ENCODE measurements at regions not wholly inside any gene's neighbourhood (a gene's known extent, or its start where the extent isn't known, plus 50 kb on each side); places are given as distances from the start of the nearest gene placed in this dataset.
"Not testable (repeated sequence)": the region's sequence is repeated elsewhere in the genome, so short reads cannot be mapped to it uniquely, and the experiment has no call there.

GRCh38 chr4:188282471-188283232 is 143.4 kb downstream of the TRIML1 start:
- H3K4me3 ChIP-seq (ENCODE audit: low read depth, low read length) = peak overlapping the region; percentile 20

- no peak overlapping the region for H3K4me3 ChIP-seq (ENCODE audit: low read depth, low read length)
Measured at GRCh38 chr4:188287169-188287894, 148.1 kb downstream of the TRIML1 start.

DNA sequence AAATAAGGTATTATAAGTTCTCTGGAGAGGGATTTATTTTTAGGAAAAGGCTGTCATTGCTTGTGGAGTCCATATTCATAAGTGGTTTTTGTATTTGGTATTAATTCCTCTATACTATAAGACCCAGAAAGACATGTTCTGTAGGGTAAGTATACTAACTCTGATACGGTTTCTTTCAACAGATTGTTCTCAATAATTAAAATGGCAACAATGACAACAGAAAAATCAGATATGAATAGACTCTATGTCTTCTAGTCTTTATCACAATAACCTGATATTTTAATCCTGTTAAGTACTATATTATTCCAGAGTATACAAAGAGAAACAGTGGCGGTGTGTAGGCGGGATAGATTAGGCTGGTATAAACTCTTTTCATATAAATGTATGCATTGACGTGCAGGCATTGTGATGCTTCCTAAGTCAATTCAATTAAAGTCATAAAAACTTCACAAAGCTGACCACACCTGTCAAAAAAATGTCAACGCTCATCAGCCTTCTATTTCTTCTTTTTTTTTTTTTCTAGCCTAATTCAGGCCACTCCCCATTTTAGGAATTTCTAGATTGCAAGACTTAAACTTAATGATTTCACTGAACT is 150.4 kb downstream of the TRIML1 start:
- no peak overlapping the region for H3K4me3 ChIP-seq (ENCODE audit: low read depth, low read length)

- H3K4me3 ChIP-seq (ENCODE audit: low read depth, low read length) = no peak overlapping the region
Measured at GRCh38 chr4:188295899-188296298, 156.7 kb downstream of the TRIML1 start.

DNA sequence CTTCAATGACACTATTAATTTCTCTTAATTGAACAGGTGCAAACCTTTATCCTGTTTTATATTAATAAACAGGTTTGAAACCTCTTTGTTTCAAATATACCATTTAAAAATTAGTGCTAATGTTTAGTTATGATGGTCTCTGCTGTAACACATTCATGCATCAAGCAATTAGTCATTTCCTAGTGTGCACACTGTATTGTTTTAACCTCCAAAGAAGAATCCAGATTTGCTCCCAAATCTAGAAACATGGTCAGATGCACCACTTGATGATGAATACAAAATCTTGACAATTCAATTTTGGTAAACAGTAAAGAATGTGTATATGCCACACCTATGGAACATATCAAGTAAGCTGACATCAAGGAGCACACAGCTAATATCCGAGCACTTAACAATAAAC is 157.1 kb downstream of the TRIML1 start:
- H3K4me3 ChIP-seq (ENCODE audit: low read depth, low read length) = no peak overlapping the region

- H3K4me3 ChIP-seq (ENCODE audit: low read depth, low read length) = no peak overlapping the region
Measured at GRCh38 chr4:188297873-188298272, 158.6 kb downstream of the TRIML1 start.

- H3K4me3 ChIP-seq (ENCODE audit: low read depth, low read length) = no peak overlapping the region
Measured at GRCh38 chr4:188299161-188299560, 159.9 kb downstream of the TRIML1 start.

DNA sequence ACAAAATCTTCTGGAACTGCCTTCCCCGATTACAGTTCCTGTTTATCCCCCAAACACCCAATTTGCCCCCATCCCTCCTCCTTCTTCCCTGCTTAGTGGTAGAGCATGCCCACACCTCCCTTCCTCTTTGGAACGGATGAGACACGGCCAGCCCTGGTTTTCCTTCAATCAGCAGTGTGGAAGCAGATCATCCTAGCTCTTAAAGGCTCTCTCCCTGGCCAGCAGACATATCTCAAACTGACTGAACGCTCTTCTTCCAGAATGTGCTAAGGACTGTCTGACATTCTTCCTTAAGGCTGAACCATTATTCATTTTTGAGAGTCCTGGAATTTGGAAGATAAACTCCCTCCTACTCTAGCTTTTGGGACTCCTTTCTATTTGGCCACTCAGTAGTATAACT is 161.1 kb downstream of the TRIML1 start:
- no peak overlapping the region for H3K4me3 ChIP-seq (ENCODE audit: low read depth, low read length)

GRCh38 chr4:188305690-188306089 is 166.4 kb downstream of the TRIML1 start:
- no peak overlapping the region for H3K4me3 ChIP-seq (ENCODE audit: low read depth, low read length)

GRCh38 chr4:188307591-188307990 is 168.3 kb downstream of the TRIML1 start:
- H3K4me3 ChIP-seq (ENCODE audit: low read depth, low read length) = no peak overlapping the region

- no peak overlapping the region for H3K4me3 ChIP-seq (ENCODE audit: low read depth, low read length)
Measured at GRCh38 chr4:188308142-188308541, 168.9 kb downstream of the TRIML1 start.

- no peak overlapping the region for H3K4me3 ChIP-seq (ENCODE audit: low read depth, low read length)
Measured at GRCh38 chr4:188316391-188316790, 177.2 kb downstream of the TRIML1 start.

GRCh38 chr4:188328966-188329365 is 189.7 kb downstream of the TRIML1 start:
- H3K4me3 ChIP-seq (ENCODE audit: low read depth, low read length) = no peak overlapping the region

DNA sequence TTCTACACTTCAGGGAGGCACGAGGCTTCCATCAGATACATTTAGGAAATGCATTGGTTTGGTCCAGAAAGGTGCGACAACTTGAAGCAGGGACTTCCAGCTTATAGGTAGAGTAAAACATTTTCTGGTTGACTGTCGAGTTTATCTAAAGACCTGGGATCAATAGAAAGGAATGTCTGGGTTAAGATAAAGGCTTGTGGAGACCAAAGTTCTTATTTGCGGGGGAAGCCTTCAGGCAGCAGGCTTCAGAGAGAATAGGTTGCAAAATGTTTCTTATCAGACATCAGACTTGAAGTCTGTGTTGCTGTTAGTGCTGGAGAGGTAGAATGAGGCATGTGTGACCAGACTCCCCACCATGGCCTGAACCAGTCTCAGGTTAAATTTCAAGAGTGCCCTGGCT is 190.3 kb downstream of the TRIML1 start:
- no peak overlapping the region for H3K4me3 ChIP-seq (ENCODE audit: low read depth, low read length)

GRCh38 chr4:188332265-188332664 is 193.0 kb downstream of the TRIML1 start:
- no peak overlapping the region for H3K4me3 ChIP-seq (ENCODE audit: low read depth, low read length)

- H3K4me3 ChIP-seq (ENCODE audit: low read depth, low read length) = no peak overlapping the region
Measured at GRCh38 chr4:188336891-188337290, 197.7 kb downstream of the TRIML1 start.

DNA sequence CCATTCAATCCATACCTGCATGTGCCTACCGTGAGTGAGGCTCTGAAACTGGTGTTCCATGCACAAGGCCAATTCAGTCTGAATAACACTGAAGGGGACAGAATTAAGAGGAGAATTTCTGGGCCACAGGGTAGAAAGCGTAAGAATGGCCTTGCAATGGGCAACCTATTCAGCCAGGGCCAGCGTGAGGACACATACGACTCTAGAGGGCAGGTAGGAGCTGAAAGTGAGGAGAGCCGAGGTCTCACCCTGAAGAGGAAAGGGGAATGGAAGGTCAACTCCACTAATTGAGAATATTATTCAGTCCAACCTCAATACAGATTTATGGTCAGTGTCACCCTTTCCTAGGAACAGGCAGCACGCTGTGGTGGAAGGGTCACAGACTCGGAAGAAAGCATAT is 202.2 kb downstream of the TRIML1 start:
- no peak overlapping the region for H3K4me3 ChIP-seq (ENCODE audit: low read depth, low read length)

DNA sequence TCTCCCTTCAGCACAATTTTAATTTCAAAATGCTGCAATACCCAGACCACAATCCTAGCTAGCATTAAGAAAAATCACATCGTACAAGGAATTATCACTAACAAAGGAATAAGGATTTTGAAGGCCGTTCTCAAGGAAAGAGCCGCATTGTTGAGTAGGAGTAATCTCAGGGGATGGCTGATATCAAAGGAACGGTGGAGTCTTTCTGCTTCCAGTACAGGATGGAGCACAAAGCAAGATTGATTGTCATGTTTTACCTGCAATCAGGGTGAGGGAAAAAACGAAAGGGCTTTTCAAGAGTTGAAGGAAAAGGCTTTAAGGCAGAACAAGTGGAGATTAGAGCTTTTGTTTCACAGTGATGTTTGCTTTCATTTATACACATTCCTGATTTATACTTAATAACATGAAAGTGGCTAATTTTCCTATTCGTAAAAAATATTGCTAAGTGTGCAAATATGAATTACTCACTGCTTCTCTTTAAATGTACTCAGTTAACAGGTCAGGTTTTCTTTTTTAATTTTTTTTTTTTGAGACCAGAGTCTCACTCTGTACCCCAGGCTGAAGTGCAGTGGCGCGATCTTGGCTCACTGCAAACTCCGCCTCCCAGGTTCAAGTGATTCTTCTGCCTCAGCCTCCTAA is 207.0 kb downstream of the TRIML1 start:
- H3K4me3 ChIP-seq (ENCODE audit: low read depth, low read length) = no peak overlapping the region

GRCh38 chr4:188347339-188347738 is 208.1 kb downstream of the TRIML1 start:
- no peak overlapping the region for H3K4me3 ChIP-seq (ENCODE audit: low read depth, low read length)

DNA sequence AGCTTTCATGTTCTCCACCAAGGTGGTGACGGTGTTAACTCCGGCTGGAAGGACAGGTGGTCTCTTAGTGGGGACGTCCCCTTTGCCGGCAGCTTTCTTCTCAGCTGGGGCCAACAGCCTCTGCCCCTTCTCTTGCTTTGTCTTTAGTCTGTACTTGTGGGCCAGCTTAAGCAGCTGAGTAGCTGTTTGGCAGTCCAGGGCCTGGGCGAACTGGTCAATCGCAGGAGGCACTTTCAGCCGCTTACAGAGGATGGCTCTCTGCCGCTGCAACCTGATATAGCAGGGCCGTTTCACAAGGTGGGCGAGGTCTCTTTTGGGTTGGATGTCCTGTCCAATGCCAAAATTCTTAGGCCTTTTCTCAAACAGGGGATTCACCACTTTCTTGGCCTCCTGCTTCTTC is 210.3 kb downstream of the TRIML1 start:
- H3K4me3 ChIP-seq (ENCODE audit: low read depth, low read length) = not testable (repeated sequence)

DNA sequence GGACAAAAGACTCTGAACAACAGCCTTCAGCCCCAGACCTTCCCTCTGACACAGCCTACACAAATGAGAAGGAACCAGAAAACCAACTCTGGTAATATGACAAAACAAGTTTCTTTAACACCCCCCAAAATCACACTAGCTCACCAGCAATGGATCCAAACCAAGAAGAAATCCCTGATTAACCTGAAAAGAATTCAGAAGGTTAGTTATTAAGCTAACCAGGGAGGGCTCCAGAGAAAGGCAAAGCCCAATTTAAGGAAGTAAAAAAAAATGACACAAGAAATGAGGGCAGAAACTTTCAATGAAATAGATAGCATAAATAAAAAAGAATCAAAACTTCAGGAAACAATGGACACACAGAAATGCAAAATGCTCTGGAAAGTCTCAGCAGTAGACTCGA is 224.0 kb downstream of the TRIML1 start:
- no peak overlapping the region for H3K4me3 ChIP-seq (ENCODE audit: low read depth, low read length)

- no peak overlapping the region for H3K4me3 ChIP-seq (ENCODE audit: low read depth, low read length)
Measured at GRCh38 chr4:188370777-188371176, 231.5 kb downstream of the TRIML1 start.

All from iPS-11a (cell line).